K562 (cell line): ENCODE measurements at regions not wholly inside any gene's neighbourhood (a gene's known extent, or its start where the extent isn't known, plus 50 kb on each side); places are given as distances from the start of the nearest gene placed in this dataset.

Experiments
- ATAC-seq: fragments of 200-7000 bp; cut with Tn5 transposase; 3 replicates; pipeline ENCODE4 v1.9.1; 2020; ENCODE audit warnings: moderate library complexity
- BruUV-seq: library from RNA; stranded (reverse); fragments of 400-500 nt; replicated peaks from 2 replicates; lab custom pipeline; 2021; lab: Mats Ljungman, UMichigan
- CTCF ChIA-PET: fragments of 300-600 bp; formaldehyde crosslinking; extraction: SDS; loops from one replicate; lab custom pipeline; 2021; ENCODE audit warnings: low intra/inter-chr PET ratio; lab: Yijun Ruan, JAX
- POLR2A ChIA-PET: fragments of 300-600, 350-650 bp; sonication (Branson Sonifier 250); formaldehyde crosslinking; extraction: SDS; loops from one replicate; lab custom pipeline; 2021; ENCODE audit warnings: antibody characterized with exemption, inconsistent platforms; lab: Yijun Ruan, JAX
- DNase-seq, 4 experiments: peaks; one replicate each; pipeline versions ENCODE4 v3.0.0 to v3.0.0-alpha.2; 2011 to 2018; ENCODE audit warnings: low spot score in 3 of 4, mixed read lengths in 3 of 4; ENCODE audit errors: extremely low read depth in 1 of 4
- FAIRE-seq: peaks from 2 replicates; lab custom pipeline; 2011; peaks lifted over from hg19 to GRCh38; lab: Jason Lieb, UNC
- H2AFZ ChIP-seq: 2 replicates; pipeline ENCODE4 v1.6.0; 2011; ENCODE audit warnings: low read depth, low read length, control low read depth, inconsistent platforms
- H3K27ac ChIP-seq: fragments of 200-600 bp; 3 replicates; pipeline ENCODE4 v1.8.0; 2011; ENCODE audit warnings: low read depth, mild to moderate bottlenecking, control low read depth, inconsistent platforms, low read length, moderate library complexity, mixed read lengths; ENCODE audit errors: extremely low read depth
- H3K27me3 ChIP-seq, 2 experiments: fragments of 300-600 bp in 1 of 2; 2 replicates in 1 of 2; 3 replicates in 1 of 2; pipeline versions ENCODE4 v1.6.0 to v1.8.0; 2011; ENCODE audit warnings: inconsistent platforms in 2 of 2, low read length in 2 of 2, mild to moderate bottlenecking in 1 of 2, mixed read lengths in 1 of 2, moderate library complexity in 1 of 2; ENCODE audit not compliant: control insufficient read depth in 2 of 2, insufficient read depth in 2 of 2
- H3K36me3 ChIP-seq: fragments of 300-600 bp; 3 replicates; pipeline ENCODE4 v1.8.0; 2011; ENCODE audit warnings: mild to moderate bottlenecking, low read length, inconsistent platforms; ENCODE audit not compliant: control insufficient read depth, insufficient read depth
- H3K4me1 ChIP-seq, 2 experiments: fragments of 200-600 bp in 1 of 2; replicated peaks in 1 of 2; 2 replicates in 1 of 2; 3 replicates in 1 of 2; pipeline versions ENCODE4 v1.5.1 to v1.8.0; 2011; ENCODE audit warnings: inconsistent platforms in 2 of 2, low read length in 2 of 2, mild to moderate bottlenecking in 1 of 2, mixed read lengths in 1 of 2, moderate library complexity in 1 of 2; ENCODE audit not compliant: control insufficient read depth in 2 of 2, insufficient read depth in 2 of 2
- H3K4me2 ChIP-seq: 2 replicates; pipeline ENCODE4 v1.6.1; 2011; ENCODE audit warnings: low read length, control low read depth, inconsistent platforms, mixed read lengths; ENCODE audit not compliant: insufficient read depth
- H3K4me3 ChIP-seq: fragments of 200-600 bp; sonication (generic), shearing (Covaris generic); 2 replicates; pipeline ENCODE4 v1.5.1; 2016; ENCODE audit warnings: control low read depth, inconsistent platforms
- H3K79me2 ChIP-seq: fragments of 200-600 bp; 3 replicates; pipeline ENCODE4 v1.8.0; 2011; ENCODE audit warnings: low read length, inconsistent platforms; ENCODE audit not compliant: control insufficient read depth, insufficient read depth
- H3K9ac ChIP-seq, 2 experiments: 2 replicates each; pipeline versions ENCODE4 v1.6.0 to v1.6.1; 2011; ENCODE audit warnings: low read depth in 2 of 2, low read length in 2 of 2, control low read depth in 1 of 2, inconsistent platforms in 1 of 2, mild to moderate bottlenecking in 1 of 2, mixed read lengths in 1 of 2; ENCODE audit not compliant: insufficient read depth in 1 of 2
- H3K9me1 ChIP-seq: one replicate; pipeline ENCODE4 v1.6.0; 2011; ENCODE audit warnings: inconsistent platforms, mild to moderate bottlenecking, low read length, moderate library complexity; ENCODE audit not compliant: control insufficient read depth, insufficient read depth
- H3K9me3 ChIP-seq: replicated peaks from 2 replicates; pipeline ENCODE4 v1.5.1; 2011; ENCODE audit warnings: low read depth, low read length, inconsistent platforms; ENCODE audit not compliant: control insufficient read depth, insufficient read depth
- H4K20me1 ChIP-seq: replicated peaks from 2 replicates; pipeline ENCODE4 v1.6.1; 2011; ENCODE audit warnings: low read length, inconsistent platforms, mixed read lengths; ENCODE audit not compliant: control insufficient read depth, insufficient read depth
- ARID1B ChIP-seq: fragments of 450-650 bp; IDR thresholded peaks from 2 replicates; pipeline ENCODE4 v1.6.1; 2016; ENCODE audit warnings: antibody characterized with exemption, mild to moderate bottlenecking, inconsistent platforms
- EP400 ChIP-seq: fragments of 450-650 bp; IDR thresholded peaks from 2 replicates; pipeline ENCODE4 v1.6.1; 2017; ENCODE audit warnings: antibody characterized with exemption, mild to moderate bottlenecking, moderate library complexity
- FOXA3 ChIP-seq, 2 experiments: fragments of 450-650 bp in 1 of 2; sonication (generic) in 1 of 2; formaldehyde crosslinking; IDR thresholded peaks in 1 of 2; conservative IDR thresholded peaks in 1 of 2; 2 replicates each; pipeline versions ENCODE4 v1.4.0 to v1.8.0; 2020 to 2022; ENCODE audit warnings: mild to moderate bottlenecking in 2 of 2, missing genetic modification reagents in 1 of 2
- GABPB2 ChIP-seq: fragments of 250-450 bp; sonication (Bioruptor Pico); conservative IDR thresholded peaks from 2 replicates; pipeline ENCODE4 v1.5.1; 2021; ENCODE audit warnings: mild to moderate bottlenecking
- HDAC1 ChIP-seq, 2 experiments: fragments of 450-650 bp; IDR thresholded peaks; 2 replicates each; pipeline ENCODE4 v1.6.1; 2016 to 2017; ENCODE audit warnings: inconsistent platforms in 1 of 2, mild to moderate bottlenecking in 1 of 2, moderate library complexity in 1 of 2
- KDM5B ChIP-seq: fragments of 200-600 bp; sonication (generic); IDR thresholded peaks from 2 replicates; pipeline ENCODE4 v1.6.1; 2012; ENCODE audit warnings: low read depth, mild to moderate bottlenecking, moderate library complexity, low read length, control low read depth, inconsistent platforms; ENCODE audit not compliant: insufficient replicate concordance
- MCM5 ChIP-seq: fragments of 450-650 bp; IDR thresholded peaks from 2 replicates; pipeline ENCODE4 v1.6.1; 2016; ENCODE audit warnings: low read depth
- MTF1 ChIP-seq: fragments of 250-450 bp; sonication (Bioruptor Pico); IDR thresholded peaks from 2 replicates; pipeline ENCODE4 v1.9.0; 2021; ENCODE audit warnings: moderate library complexity, mild to moderate bottlenecking, inconsistent platforms, borderline replicate concordance
- NCOA2 ChIP-seq, 2 experiments: fragments of 450-650 bp; IDR thresholded peaks; 2 replicates each; pipeline ENCODE4 v1.6.1; 2018; ENCODE audit warnings: mild to moderate bottlenecking in 2 of 2, moderate library complexity in 1 of 2; ENCODE audit not compliant: partially characterized antibody in 2 of 2
- NFATC3 ChIP-seq: fragments of 450-650 bp; IDR thresholded peaks from 2 replicates; pipeline ENCODE4 v1.6.1; 2017; ENCODE audit warnings: mild to moderate bottlenecking
- NR2C2 ChIP-seq, 2 experiments: fragments of 200-800 bp in 1 of 2; sonication (Bioruptor generic) in 1 of 2; sonication (generic) in 1 of 2; formaldehyde crosslinking in 1 of 2; IDR thresholded peaks; 2 replicates each; pipeline versions ENCODE4 v1.6.1 to v1.8.0; 2016 to 2022; ENCODE audit warnings: mild to moderate bottlenecking in 1 of 2, missing compliant biosample characterization in 1 of 2, missing genetic modification characterization in 1 of 2, missing genetic modification reagents in 1 of 2
- SRSF3 ChIP-seq: fragments of 200-400 bp; formaldehyde crosslinking; IDR thresholded peaks from 2 replicates; pipeline ENCODE4 v1.6.1; 2016; ENCODE audit warnings: mild to moderate bottlenecking, low read length, moderate library complexity; ENCODE audit not compliant: insufficient read depth
- SRSF9 ChIP-seq: fragments of 200-400 bp; formaldehyde crosslinking; IDR thresholded peaks from 2 replicates; pipeline ENCODE4 v1.6.1; 2017; ENCODE audit warnings: low read depth, low read length, borderline replicate concordance
- YBX1 ChIP-seq: fragments of 450-650 bp; IDR thresholded peaks from 2 replicates; pipeline ENCODE4 v1.7.1; 2016; ENCODE audit warnings: mild to moderate bottlenecking
- ZC3H4 ChIP-seq: sonication (generic); formaldehyde crosslinking; IDR thresholded peaks from 2 replicates; pipeline ENCODE4 v1.9.0; 2021; ENCODE audit warnings: missing genetic modification reagents, borderline replicate concordance
- ZNF217 ChIP-seq: sonication (generic); formaldehyde crosslinking; IDR thresholded peaks from 2 replicates; pipeline ENCODE4 v1.8.0; 2022; ENCODE audit warnings: mild to moderate bottlenecking, missing genetic modification reagents
- ZNF586 ChIP-seq: fragments of 450-650 bp; formaldehyde crosslinking; conservative IDR thresholded peaks from 2 replicates; pipeline ENCODE4 v1.4.0; 2020; ENCODE audit warnings: mild to moderate bottlenecking, moderate library complexity
- WGBS: fragments of 100-300 bp; shearing (Covaris generic); methylation state at CpG from one replicate; pipeline ENCODE4 v1.1.6; 2016; ENCODE audit warnings: low coverage, mixed read lengths; ENCODE audit not compliant: insufficient coverage; ENCODE audit errors: missing lambda C conversion rate; 5-methylcytosine and 5-hydroxymethylcytosine counted together
- in situ Hi-C: fragments of 300-500 bp; cut with MboI; formaldehyde crosslinking; loops from 4 replicates; pipeline ENCODE4 v1.15.0; 2018; ENCODE audit warnings: inconsistent platforms, mixed read lengths
- intact Hi-C: fragments of 100-400 bp; cut with micrococcal nuclease; formaldehyde crosslinking; loops from 2 replicates; pipeline ENCODE4 v1.14.2; 2022
- TF ChIP-seq, protein P1 (sequence below): fragments of 450-650 bp; IDR thresholded peaks from 2 replicates; pipeline ENCODE4 v1.6.1; 2016; ENCODE audit warnings: antibody characterized with exemption
- TF ChIP-seq, protein P2 (sequence below): sonication (generic); formaldehyde crosslinking; IDR thresholded peaks from 2 replicates; pipeline ENCODE4 v1.8.1; 2023; ENCODE audit warnings: missing genetic modification reagents, mild to moderate bottlenecking, borderline replicate concordance

DNA sequence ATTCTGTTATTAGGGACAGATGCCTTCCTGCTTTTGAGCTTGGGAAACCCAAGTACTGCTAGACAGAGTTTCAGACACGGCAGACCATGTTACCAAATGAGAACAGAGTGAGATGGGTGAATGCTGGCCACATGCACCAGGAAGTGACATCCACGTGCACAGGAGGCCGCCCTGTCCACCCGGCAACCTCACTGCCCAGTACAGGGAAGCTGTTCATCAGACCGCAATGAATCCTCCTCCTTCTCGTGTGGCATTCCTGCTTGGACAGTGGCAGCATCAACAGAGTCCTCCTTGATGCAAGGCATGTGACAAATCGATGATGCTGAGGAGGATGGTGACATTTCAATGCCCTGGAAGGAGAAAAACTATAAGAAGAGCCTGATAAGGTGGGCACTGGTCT, 191.0 kb upstream of the SOX1 start:
- POLR2A ChIA-PET = no interaction called here
- no peak for FAIRE-seq
- BruUV-seq = no TSS peak
- TF ChIP-seq NCOA2 (IDR thresholded peaks at IDR 0.05; ENCODE audit: partially characterized antibody in 2 of 2) = no peak
- TF ChIP-seq HDAC1 (IDR thresholded peaks at IDR 0.05) = no peak
- TF ChIP-seq SRSF9 = no peak
- no peak for TF ChIP-seq MTF1
- TF ChIP-seq ZNF217 (CRISPR knock-in tag) = no peak
- TF ChIP-seq EP400 = no peak
- TF ChIP-seq KDM5B = no peak
- TF ChIP-seq, protein P1, sequence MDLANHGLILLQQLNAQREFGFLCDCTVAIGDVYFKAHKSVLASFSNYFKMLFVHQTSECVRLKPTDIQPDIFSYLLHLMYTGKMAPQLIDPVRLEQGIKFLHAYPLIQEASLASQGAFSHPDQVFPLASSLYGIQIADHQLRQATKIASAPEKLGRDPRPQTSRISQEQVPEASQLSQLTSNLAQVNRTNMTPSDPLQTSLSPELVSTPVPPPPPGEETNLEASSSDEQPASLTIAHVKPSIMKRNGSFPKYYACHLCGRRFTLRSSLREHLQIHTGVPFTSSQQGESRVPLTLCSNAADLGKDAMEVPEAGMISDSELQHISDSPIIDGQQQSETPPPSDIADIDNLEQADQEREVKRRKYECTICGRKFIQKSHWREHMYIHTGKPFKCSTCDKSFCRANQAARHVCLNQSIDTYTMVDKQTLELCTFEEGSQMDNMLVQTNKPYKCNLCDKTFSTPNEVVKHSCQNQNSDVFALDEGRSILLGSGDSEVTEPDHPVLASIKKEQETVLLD = no peak
- TF ChIP-seq, protein P2, sequence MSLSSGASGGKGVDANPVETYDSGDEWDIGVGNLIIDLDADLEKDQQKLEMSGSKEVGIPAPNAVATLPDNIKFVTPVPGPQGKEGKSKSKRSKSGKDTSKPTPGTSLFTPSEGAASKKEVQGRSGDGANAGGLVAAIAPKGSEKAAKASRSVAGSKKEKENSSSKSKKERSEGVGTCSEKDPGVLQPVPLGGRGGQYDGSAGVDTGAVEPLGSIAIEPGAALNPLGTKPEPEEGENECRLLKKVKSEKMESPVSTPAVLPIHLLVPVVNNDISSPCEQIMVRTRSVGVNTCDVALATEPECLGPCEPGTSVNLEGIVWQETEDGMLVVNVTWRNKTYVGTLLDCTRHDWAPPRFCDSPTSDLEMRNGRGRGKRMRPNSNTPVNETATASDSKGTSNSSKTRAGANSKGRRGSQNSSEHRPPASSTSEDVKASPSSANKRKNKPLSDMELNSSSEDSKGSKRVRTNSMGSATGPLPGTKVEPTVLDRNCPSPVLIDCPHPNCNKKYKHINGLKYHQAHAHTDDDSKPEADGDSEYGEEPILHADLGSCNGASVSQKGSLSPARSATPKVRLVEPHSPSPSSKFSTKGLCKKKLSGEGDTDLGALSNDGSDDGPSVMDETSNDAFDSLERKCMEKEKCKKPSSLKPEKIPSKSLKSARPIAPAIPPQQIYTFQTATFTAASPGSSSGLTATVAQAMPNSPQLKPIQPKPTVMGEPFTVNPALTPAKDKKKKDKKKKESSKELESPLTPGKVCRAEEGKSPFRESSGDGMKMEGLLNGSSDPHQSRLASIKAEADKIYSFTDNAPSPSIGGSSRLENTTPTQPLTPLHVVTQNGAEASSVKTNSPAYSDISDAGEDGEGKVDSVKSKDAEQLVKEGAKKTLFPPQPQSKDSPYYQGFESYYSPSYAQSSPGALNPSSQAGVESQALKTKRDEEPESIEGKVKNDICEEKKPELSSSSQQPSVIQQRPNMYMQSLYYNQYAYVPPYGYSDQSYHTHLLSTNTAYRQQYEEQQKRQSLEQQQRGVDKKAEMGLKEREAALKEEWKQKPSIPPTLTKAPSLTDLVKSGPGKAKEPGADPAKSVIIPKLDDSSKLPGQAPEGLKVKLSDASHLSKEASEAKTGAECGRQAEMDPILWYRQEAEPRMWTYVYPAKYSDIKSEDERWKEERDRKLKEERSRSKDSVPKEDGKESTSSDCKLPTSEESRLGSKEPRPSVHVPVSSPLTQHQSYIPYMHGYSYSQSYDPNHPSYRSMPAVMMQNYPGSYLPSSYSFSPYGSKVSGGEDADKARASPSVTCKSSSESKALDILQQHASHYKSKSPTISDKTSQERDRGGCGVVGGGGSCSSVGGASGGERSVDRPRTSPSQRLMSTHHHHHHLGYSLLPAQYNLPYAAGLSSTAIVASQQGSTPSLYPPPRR (CRISPR knock-in tag) = no peak
- TF ChIP-seq ZNF586 = no peak
- no peak for TF ChIP-seq YBX1
- no peak for TF ChIP-seq NR2C2 (CRISPR knock-in tag; IDR thresholded peaks at IDR 0.05)
- no peak for TF ChIP-seq NR2C2 (tag; IDR thresholded peaks at IDR 0.05)
- TF ChIP-seq GABPB2 = no peak
- TF ChIP-seq MCM5 = no peak
- TF ChIP-seq NFATC3 = no peak
- TF ChIP-seq SRSF3 = no peak
- TF ChIP-seq FOXA3 (CRISPR knock-in tag; conservative IDR thresholded peaks at IDR 0.05 in 1 of 2, IDR thresholded peaks at IDR 0.05 in 1 of 2) = no peak
- no peak for TF ChIP-seq ARID1B
- no peak for TF ChIP-seq ZC3H4 (CRISPR knock-in tag)

More for the DNA sequence above, 191.0 kb upstream of the SOX1 start:
- 0% methylated on average over 6 of the region's 7 CpGs for WGBS
- Histone ChIP-seq H3K9me1 (no peaks in the 10 kb centered on the region), H3K27me3 (peaks cover 0 to 10% of the 10 kb centered on the region in 2 experiments; a peak in 2 of 5 replicates), H3K4me2 (no peak overlapping the region), H2AFZ (no peak overlapping the region), H4K20me1 (no peaks in the 10 kb centered on the region), H3K27ac (no peak overlapping the region), H3K36me3 (no peaks in the 10 kb centered on the region), H3K4me3 (no peak overlapping the region), H3K4me1 (no peaks in the 10 kb centered on the region), H3K9me3 (no peaks in the 10 kb centered on the region), H3K9ac (no peak overlapping the region), H3K79me2 (no peaks in the 10 kb centered on the region)
- no peak for DNase-seq
- CTCF ChIA-PET = no interaction called here
- intact Hi-C loops = no loop called here
- in situ Hi-C loops = no loop called here
- ATAC-seq = no peak
